Hepatocyte (in vitro differentiated cells): ENCODE measurements at regions not wholly inside any gene's neighbourhood (a gene's known extent, or its start where the extent isn't known, plus 50 kb on each side); places are given as distances from the start of the nearest gene placed in this dataset.

Experiments
- DNase-seq: peaks from one replicate; pipeline ENCODE4 v3.0.0-alpha.2; 2016; ENCODE audit warnings: low spot score
- H2AFZ ChIP-seq: fragments of 200-600 bp; sonication (generic); 2 replicates; pipeline ENCODE4 v1.6.0; 2016; ENCODE audit warnings: antibody characterized with exemption, mild to moderate bottlenecking
- H3K27ac ChIP-seq: fragments of 200-600 bp; sonication (generic); 2 replicates; pipeline ENCODE4 v1.5.1; 2016; ENCODE audit warnings: mild to moderate bottlenecking
- H3K27me3 ChIP-seq: fragments of 200-600 bp; sonication (generic); 2 replicates; pipeline ENCODE4 v1.6.1; 2016
- H3K36me3 ChIP-seq: fragments of 200-600 bp; sonication (generic); replicated peaks from 2 replicates; pipeline ENCODE4 v1.5.1; 2016; ENCODE audit warnings: low read depth; ENCODE audit not compliant: insufficient read depth
- H3K4me1 ChIP-seq: fragments of 200-600 bp; sonication (generic); 2 replicates; pipeline ENCODE4 v1.5.1; 2016; ENCODE audit warnings: mild to moderate bottlenecking, moderate library complexity; ENCODE audit not compliant: insufficient read depth
- H3K4me2 ChIP-seq: fragments of 200-600 bp; sonication (generic); 2 replicates; pipeline ENCODE4 v1.6.0; 2016
- H3K4me3 ChIP-seq: fragments of 200-600 bp; sonication (generic); 2 replicates; pipeline ENCODE4 v1.5.1; 2016; ENCODE audit warnings: mild to moderate bottlenecking
- H3K79me2 ChIP-seq: fragments of 200-600 bp; sonication (generic); 2 replicates; pipeline ENCODE4 v1.6.0; 2017; ENCODE audit warnings: mild to moderate bottlenecking
- H3K9me2 ChIP-seq: fragments of 200-600 bp; sonication (generic); replicated peaks from 2 replicates; pipeline ENCODE4 v1.6.0; 2017; ENCODE audit warnings: mild to moderate bottlenecking; ENCODE audit not compliant: insufficient read depth
- H3K9me3 ChIP-seq: fragments of 200-600 bp; sonication (generic); 2 replicates; pipeline ENCODE4 v1.5.1; 2016; ENCODE audit warnings: low read depth, mild to moderate bottlenecking
- H4K20me1 ChIP-seq: fragments of 200-600 bp; sonication (generic); 2 replicates; pipeline ENCODE4 v1.6.0; 2016; ENCODE audit warnings: mild to moderate bottlenecking; ENCODE audit not compliant: insufficient read depth, poor library complexity, severe bottlenecking
- CTCF ChIP-seq: fragments of 200-600 bp; sonication (generic); IDR thresholded peaks from 2 replicates; pipeline ENCODE4 v1.5.1; 2016; ENCODE audit warnings: antibody characterized with exemption, mild to moderate bottlenecking; ENCODE audit not compliant: poor library complexity
- EZH2 ChIP-seq: fragments of 200-600 bp; sonication (generic); IDR thresholded peaks from 2 replicates; pipeline ENCODE4 v1.6.1; 2016; ENCODE audit warnings: antibody characterized with exemption, mild to moderate bottlenecking, borderline replicate concordance
- EZH2phosphoT487 ChIP-seq: fragments of 200-600 bp; sonication (generic); IDR thresholded peaks from one replicate; pipeline ENCODE4 v1.6.1; 2018; ENCODE audit warnings: antibody characterized with exemption, mild to moderate bottlenecking, low read depth, moderate library complexity; ENCODE audit not compliant: unreplicated experiment, severe bottlenecking
- WGBS: methylation state at CpG from one replicate; pipeline ENCODE4 v1.1.6; 2016; ENCODE audit warnings: low lambda C conversion rate; ENCODE audit errors: missing lambda C conversion rate; 5-methylcytosine and 5-hydroxymethylcytosine counted together

DNA sequence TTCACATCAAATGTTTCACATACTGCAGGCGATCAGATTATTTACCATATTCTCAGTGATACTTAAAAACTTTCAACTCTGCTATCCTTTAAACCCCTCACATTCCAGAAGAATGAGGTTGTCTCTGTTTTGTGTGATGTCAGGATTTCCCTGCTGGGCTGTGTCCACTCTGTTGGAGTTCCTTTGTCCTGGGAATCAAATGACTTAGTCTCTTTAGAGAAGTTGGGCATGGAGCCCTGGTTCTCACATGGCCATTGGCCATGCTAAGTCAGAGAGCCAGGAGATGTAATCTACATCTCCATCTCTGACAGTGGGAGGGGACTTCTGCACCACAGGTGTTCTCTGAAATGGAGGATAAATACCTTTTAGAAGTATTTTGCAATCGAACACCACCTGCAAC lies 205.1 kb upstream of the MAF start:
- Histone ChIP-seq H3K4me1 (no peaks in the 10 kb centered on the region), H3K79me2 (no peaks in the 10 kb centered on the region), H3K9me3 (no peaks in the 10 kb centered on the region), H3K9me2 (no peaks in the 10 kb centered on the region), H3K27ac (no peak overlapping the region), H3K4me3 (no peak overlapping the region), H4K20me1 (no peaks in the 10 kb centered on the region), H3K4me2 (no peak overlapping the region), H3K27me3 (no peaks in the 10 kb centered on the region), H2AFZ (no peak overlapping the region), H3K36me3 (no peaks in the 10 kb centered on the region)
- no peak for TF ChIP-seq EZH2
- no peak for TF ChIP-seq CTCF
- TF ChIP-seq EZH2phosphoT487, result no peak
- 67% methylated on average over 2 of the region's 2 CpGs for WGBS
- no peak for DNase-seq

DNA sequence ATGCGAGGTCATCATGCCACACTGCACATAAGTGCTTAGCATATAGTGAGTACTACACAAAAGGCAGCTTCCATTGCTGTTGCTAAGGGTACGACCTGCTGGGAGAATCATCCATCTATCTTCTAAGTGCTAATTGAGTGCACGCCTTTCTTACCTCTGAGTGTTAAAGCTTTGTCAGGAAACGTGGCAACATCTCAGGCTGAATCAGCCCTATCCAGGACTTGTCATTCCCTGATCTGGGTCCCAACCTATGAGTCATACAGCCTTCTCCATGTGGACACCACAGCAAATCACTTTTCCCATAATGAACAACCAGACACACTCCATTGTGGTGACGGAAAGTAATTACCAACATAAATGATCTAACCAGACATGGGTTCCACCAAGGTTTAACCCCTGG lies 201.1 kb upstream of the MAF start:
- no peak overlapping the region for H2AFZ ChIP-seq
- H3K4me3 ChIP-seq, result no peak overlapping the region
- TF ChIP-seq EZH2 (no peak), CTCF (no peak), EZH2phosphoT487 (no peak)
- no peak for DNase-seq
- H3K79me2 ChIP-seq, result no peaks in the 10 kb centered on the region
- 85% methylated on average over 5 of the region's 5 CpGs for WGBS
- H3K4me1 ChIP-seq, result no peaks in the 10 kb centered on the region
- no peaks in the 10 kb centered on the region for H3K9me2 ChIP-seq
- no peak overlapping the region for H3K27ac ChIP-seq
- H4K20me1 ChIP-seq, result no peaks in the 10 kb centered on the region
- no peaks in the 10 kb centered on the region for H3K9me3 ChIP-seq
- H3K4me2 ChIP-seq, result no peak overlapping the region
- H3K27me3 ChIP-seq, result no peaks in the 10 kb centered on the region
- no peaks in the 10 kb centered on the region for H3K36me3 ChIP-seq

DNA sequence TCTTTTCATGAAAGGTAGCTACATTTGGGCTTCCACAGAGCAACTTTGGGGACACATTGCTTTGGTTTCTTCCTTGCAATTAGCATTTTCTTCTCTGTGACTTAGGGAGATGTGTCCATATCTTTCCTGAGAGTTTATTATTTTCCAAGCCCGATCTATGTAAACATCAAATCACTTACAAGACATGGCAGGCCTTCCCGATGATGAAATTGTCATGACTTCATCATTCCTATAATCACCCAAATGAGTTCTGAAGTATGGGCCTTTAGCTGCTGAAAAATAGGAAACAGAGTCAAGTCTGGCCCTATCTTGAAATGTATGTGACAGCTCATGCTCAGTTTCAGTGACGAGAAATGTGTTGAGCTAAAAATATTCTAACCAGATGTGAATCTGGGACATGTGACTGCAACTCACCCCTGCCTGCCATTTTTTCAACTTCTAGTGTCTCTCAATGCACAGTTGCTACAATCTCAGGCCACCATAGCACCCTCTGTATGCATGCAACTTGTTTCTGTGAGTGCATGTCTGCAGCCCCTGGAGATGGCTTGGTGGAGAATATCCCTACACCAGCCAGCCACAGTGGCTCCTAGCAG lies 199.6 kb upstream of the MAF start:
- Histone ChIP-seq H2AFZ (no peak overlapping the region), H3K36me3 (no peaks in the 10 kb centered on the region), H3K27ac (no peak overlapping the region), H4K20me1 (no peaks in the 10 kb centered on the region), H3K4me1 (no peaks in the 10 kb centered on the region), H3K4me3 (no peak overlapping the region), H3K9me2 (no peaks in the 10 kb centered on the region), H3K9me3 (no peaks in the 10 kb centered on the region), H3K27me3 (no peaks in the 10 kb centered on the region), H3K4me2 (no peak overlapping the region), H3K79me2 (no peaks in the 10 kb centered on the region)
- no peak for DNase-seq
- TF ChIP-seq EZH2 (no peak), EZH2phosphoT487 (no peak), CTCF (no peak)
- WGBS, result 50% methylated on average over 3 of the region's 3 CpGs
